MM.1S (cell line): ENCODE measurements at regions not wholly inside any gene's neighbourhood (a gene's known extent, or its start where the extent isn't known, plus 50 kb on each side); places are given as distances from the start of the nearest gene placed in this dataset.

ENCODE experiments used
- CTCF ChIP-seq: fragments of 300-600 bp; sonication (generic); IDR thresholded peaks from 2 replicates; pipeline ENCODE4 v1.5.1; 2016; ENCODE audit warnings: antibody characterized with exemption, low read length, mixed read lengths
- EZH2 ChIP-seq: fragments of 300-600 bp; sonication (generic); optimal IDR thresholded peaks from 2 replicates; pipeline ENCODE3; 2017; ENCODE audit warnings: low read depth, mild to moderate bottlenecking, antibody characterized with exemption, low read length, mixed read lengths
- EZH2phosphoT487 ChIP-seq: fragments of 300-600 bp; sonication (generic); IDR thresholded peaks from 2 replicates; pipeline ENCODE4 v1.6.1; 2018; ENCODE audit warnings: antibody characterized with exemption, low read length

DNA sequence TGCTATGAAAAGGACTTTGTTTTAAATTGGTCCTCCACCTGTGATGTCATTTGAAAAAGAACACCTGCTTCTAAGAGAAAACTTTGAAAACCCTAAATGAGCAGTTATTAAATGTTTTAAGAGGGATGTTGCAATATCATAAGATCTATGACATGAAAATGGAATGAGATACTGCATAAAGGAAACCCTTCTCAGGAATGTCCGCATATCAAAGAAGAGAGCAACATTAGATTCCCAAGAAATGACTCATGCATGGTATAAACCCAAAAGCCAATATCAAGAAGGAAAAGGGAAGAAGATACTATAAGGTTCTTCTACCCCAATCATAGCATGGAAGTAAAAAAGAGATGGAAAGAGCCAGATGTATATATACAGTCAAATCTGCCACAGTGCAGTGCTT, 627.5 kb upstream of the LMCD1 start:
- no peak for TF ChIP-seq CTCF
- no peak for TF ChIP-seq EZH2phosphoT487
- no peak for TF ChIP-seq EZH2
